IMR-90 (cell line): ENCODE measurements at regions not wholly inside any gene's neighbourhood (a gene's known extent, or its start where the extent isn't known, plus 50 kb on each side); places are given as distances from the start of the nearest gene placed in this dataset.

Source experiments
- ATAC-seq: fragments of 200-7000 bp; cut with Tn5 transposase; 2 replicates; pipeline ENCODE4 v1.9.1; 2020; ENCODE audit warnings: low read depth, mild to moderate bottlenecking, moderate library complexity
- BruUV-seq: library from RNA; stranded (reverse); fragments of 400-500 nt; replicated peaks from 2 replicates; lab custom pipeline; 2021; lab: Mats Ljungman, UMichigan
- CTCF ChIA-PET: fragments of 300-600 bp; formaldehyde crosslinking; extraction: SDS; loops from one replicate; lab custom pipeline; 2021; ENCODE audit warnings: antibody characterized with exemption; lab: Yijun Ruan, JAX
- POLR2A ChIA-PET: fragments of 300-600 bp; sonication (Branson Sonifier 250); formaldehyde crosslinking; loops from one replicate; lab custom pipeline; 2022; ENCODE audit warnings: antibody characterized with exemption; ENCODE audit not compliant: unreplicated experiment; lab: Charles Lee
- DNase-seq: peaks from one replicate; pipeline ENCODE4 v3.0.0; 2013
- H2AFZ ChIP-seq: replicated peaks from 2 replicates; pipeline ENCODE3; 2013; ENCODE audit warnings: low read length, mild to moderate bottlenecking; ENCODE audit not compliant: poor library complexity
- H2AK5ac ChIP-seq: 2 replicates; pipeline ENCODE4 v1.6.1; 2013; ENCODE audit warnings: low read depth, low read length, inconsistent platforms
- H2AK9ac ChIP-seq: replicated peaks from 2 replicates; pipeline ENCODE3; 2013; ENCODE audit warnings: mild to moderate bottlenecking, low read depth, low read length, moderate library complexity; ENCODE audit not compliant: poor library complexity
- H2BK120ac ChIP-seq: 2 replicates; pipeline ENCODE4 v1.6.1; 2013; ENCODE audit warnings: low read depth, low read length, inconsistent platforms
- H2BK15ac ChIP-seq: 3 replicates; pipeline ENCODE4 v1.6.1; 2013; ENCODE audit warnings: low read depth, low read length, inconsistent platforms
- H2BK20ac ChIP-seq: 2 replicates; pipeline ENCODE4 v1.6.1; 2013; ENCODE audit warnings: low read depth, mild to moderate bottlenecking, inconsistent platforms, low read length, moderate library complexity
- H2BK5ac ChIP-seq: 2 replicates; pipeline ENCODE4 v1.6.1; 2013; ENCODE audit warnings: mild to moderate bottlenecking, low read depth, low read length, inconsistent platforms; ENCODE audit not compliant: poor library complexity, severe bottlenecking
- H3K14ac ChIP-seq: replicated peaks from 2 replicates; pipeline ENCODE4 v1.6.1; 2013; ENCODE audit warnings: low read depth, low read length, inconsistent platforms
- H3K18ac ChIP-seq: 2 replicates; pipeline ENCODE4 v1.6.1; 2013; ENCODE audit warnings: low read depth, low read length, control low read depth
- H3K23ac ChIP-seq: 2 replicates; pipeline ENCODE4 v1.6.1; 2013; ENCODE audit warnings: low read depth, low read length, inconsistent platforms
- H3K27ac ChIP-seq: 2 replicates; pipeline ENCODE4 v1.5.1; 2013; ENCODE audit warnings: mild to moderate bottlenecking, control low read depth, low read length; ENCODE audit not compliant: insufficient read depth
- H3K27me3 ChIP-seq: 2 replicates; pipeline ENCODE4 v1.6.1; 2013; ENCODE audit warnings: low read length; ENCODE audit not compliant: control insufficient read depth, insufficient read depth
- H3K36me3 ChIP-seq: 2 replicates; pipeline ENCODE4 v1.6.1; 2013; ENCODE audit warnings: low read length, mixed read lengths; ENCODE audit not compliant: control insufficient read depth, insufficient read depth
- H3K4ac ChIP-seq: 2 replicates; pipeline ENCODE4 v1.6.1; 2013; ENCODE audit warnings: low read depth, low read length, inconsistent platforms
- H3K4me1 ChIP-seq: 2 replicates; pipeline ENCODE4 v1.6.1; 2013; ENCODE audit warnings: low read length, mixed read lengths; ENCODE audit not compliant: control insufficient read depth, insufficient read depth
- H3K4me2 ChIP-seq: 2 replicates; pipeline ENCODE4 v1.6.1; 2013; ENCODE audit warnings: low read depth, mild to moderate bottlenecking, control low read depth, low read length, moderate library complexity
- H3K4me3 ChIP-seq: 2 replicates; pipeline ENCODE4 v1.5.1; 2013; ENCODE audit warnings: low read depth, mild to moderate bottlenecking, control low read depth, low read length, moderate library complexity; ENCODE audit not compliant: insufficient read depth
- H3K56ac ChIP-seq: 2 replicates; pipeline ENCODE4 v1.6.1; 2013; ENCODE audit warnings: low read length, inconsistent platforms; ENCODE audit not compliant: insufficient read depth; ENCODE audit errors: extremely low read depth
- H3K79me1 ChIP-seq, 2 experiments: 2 replicates each; pipeline ENCODE4 v1.6.1; 2013; ENCODE audit warnings: low read length in 2 of 2, inconsistent platforms in 1 of 2, low read depth in 1 of 2
- H3K9ac ChIP-seq: 2 replicates; pipeline ENCODE4 v1.6.1; 2013; ENCODE audit warnings: low read depth, low read length, control low read depth
- H3K9me1 ChIP-seq: 2 replicates; pipeline ENCODE4 v1.6.1; 2013; ENCODE audit warnings: low read length, inconsistent platforms; ENCODE audit not compliant: insufficient read depth
- H3K9me3 ChIP-seq: 2 replicates; pipeline ENCODE4 v1.6.1; 2013; ENCODE audit warnings: low read length; ENCODE audit not compliant: control insufficient read depth, insufficient read depth
- H4K20me1 ChIP-seq: 2 replicates; pipeline ENCODE4 v1.6.1; 2013; ENCODE audit warnings: low read length, inconsistent platforms; ENCODE audit not compliant: insufficient read depth
- H4K5ac ChIP-seq: 2 replicates; pipeline ENCODE4 v1.6.1; 2013; ENCODE audit warnings: mild to moderate bottlenecking, low read depth, low read length, control low read depth
- H4K8ac ChIP-seq, 2 experiments: 2 replicates each; pipeline ENCODE4 v1.6.1; 2013; ENCODE audit warnings: low read depth in 2 of 2, low read length in 2 of 2, control low read depth in 1 of 2, inconsistent platforms in 1 of 2
- H4K91ac ChIP-seq: 2 replicates; pipeline ENCODE4 v1.6.1; 2013; ENCODE audit warnings: low read depth, low read length, inconsistent platforms; ENCODE audit not compliant: insufficient read depth
- RFX5 ChIP-seq: IDR thresholded peaks from 2 replicates; pipeline ENCODE4 v1.8.0; 2012; ENCODE audit warnings: low read depth, mild to moderate bottlenecking, low read length, moderate library complexity
- WGBS, 2 experiments: methylation state at CpG; one replicate each; pipeline versions ENCODE4 v1.1.5 to v1.1.7; 2013; ENCODE audit warnings: missing lambda C conversion rate in 2 of 2; ENCODE audit not compliant: insufficient read length in 1 of 2; ENCODE audit errors: extremely low coverage in 2 of 2; 5-methylcytosine and 5-hydroxymethylcytosine counted together
- dilution Hi-C: fragments of 300-500 bp; cut with HindIII; formaldehyde crosslinking; loops from one replicate; pipeline ENCODE4 v1.14.3; 2018; ENCODE audit warnings: low sequenced_read_pairs; ENCODE audit not compliant: unreplicated experiment
- in situ Hi-C: fragments of 300-500 bp; cut with MboI; formaldehyde crosslinking; loops from 3 replicates; pipeline ENCODE4 v1.14.3; 2019; ENCODE audit warnings: low sequenced_read_pairs, inconsistent platforms, mixed read lengths
- intact Hi-C: fragments of 100-400 bp; cut with micrococcal nuclease; formaldehyde crosslinking; loops from 2 replicates; pipeline ENCODE4 v1.10.0; 2022

DNA sequence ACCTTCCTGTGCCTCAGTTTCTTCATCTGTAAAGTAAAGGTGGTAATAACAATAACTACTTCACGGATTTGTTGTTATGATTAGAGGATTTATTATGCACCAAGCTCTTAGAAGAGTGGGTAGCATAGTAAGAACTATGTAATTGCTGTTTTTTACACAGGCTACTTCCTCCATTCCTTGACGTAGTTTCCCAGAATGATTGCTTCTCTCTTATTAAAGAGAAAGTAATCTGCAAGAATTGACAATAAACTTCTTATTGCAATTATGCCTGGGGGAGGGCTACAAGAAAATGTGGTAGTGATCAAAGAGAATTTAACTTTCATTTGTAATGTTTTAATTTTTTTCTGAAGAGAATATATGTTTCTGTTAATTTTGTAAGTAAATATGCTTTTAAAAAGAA is 238.7 kb downstream of the GASK1B start:
- H3K18ac ChIP-seq, result no peak overlapping the region
- no peaks in the 10 kb centered on the region for H4K20me1 ChIP-seq
- intact Hi-C loops (no loop called here), in situ Hi-C loops (no loop called here), dilution Hi-C loops (no loop called here)
- H2BK5ac ChIP-seq, result no peak overlapping the region
- no peak overlapping the region for H2BK15ac ChIP-seq
- CTCF ChIA-PET, result no interaction called here
- no peaks in the 10 kb centered on the region for H3K79me1 ChIP-seq
- H3K4me2 ChIP-seq, result no peak overlapping the region
- no TSS peak for BruUV-seq
- no peak overlapping the region for H2AFZ ChIP-seq
- H3K27me3 ChIP-seq, result no peaks in the 10 kb centered on the region
- no peak overlapping the region for H2BK120ac ChIP-seq
- DNase-seq (no peak), ATAC-seq (no peak)
- no peak overlapping the region for H2AK5ac ChIP-seq
- H3K36me3 ChIP-seq, result no peaks in the 10 kb centered on the region
- H4K5ac ChIP-seq, result no peak overlapping the region
- H3K4me3 ChIP-seq, result no peak overlapping the region
- no peak overlapping the region for H4K8ac ChIP-seq
- H3K27ac ChIP-seq, result no peak overlapping the region
- no peak overlapping the region for H2BK20ac ChIP-seq
- TF ChIP-seq RFX5, result no peak
- no peak overlapping the region for H3K4ac ChIP-seq
- no peak overlapping the region for H3K23ac ChIP-seq
- no peaks in the 10 kb centered on the region for H3K9me1 ChIP-seq
- no peak overlapping the region for H3K14ac ChIP-seq
- H2AK9ac ChIP-seq, result no peak overlapping the region
- no CpG with 5 or more reads among the region's 2 CpGs for WGBS, 2 experiments
- no peak overlapping the region for H3K56ac ChIP-seq
- H3K4me1 ChIP-seq, result no peaks in the 10 kb centered on the region
- H3K9me3 ChIP-seq, result no peaks in the 10 kb centered on the region
- POLR2A ChIA-PET, result no interaction called here
- H4K91ac ChIP-seq, result no peak overlapping the region
- no peak overlapping the region for H3K9ac ChIP-seq
